ENCODE measurements at regions not wholly inside any gene's neighbourhood (a gene's known extent, or its start where the extent isn't known, plus 50 kb on each side); places are given as distances from the start of the nearest gene placed in this dataset.

DNA sequence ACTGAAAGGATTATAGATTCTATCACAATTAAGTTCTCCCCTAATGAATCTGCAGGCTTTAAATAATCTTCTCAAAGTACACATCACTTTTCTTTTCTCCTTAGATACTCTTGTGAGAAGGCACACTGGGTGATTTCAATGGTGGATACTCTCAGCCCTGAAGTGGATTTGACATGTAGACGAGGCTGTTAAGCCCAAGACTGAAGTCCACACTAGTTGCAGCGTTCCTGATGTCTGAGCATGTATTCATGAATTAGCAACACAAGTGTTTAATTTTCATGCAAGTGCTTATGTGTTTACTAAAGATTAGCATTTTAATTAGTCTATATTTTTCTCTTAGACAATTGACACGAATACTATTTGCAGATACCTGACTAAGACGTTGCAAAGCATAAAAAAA is 218.9 kb downstream of the TMEM161B start:
- CTCF ChIA-PET = interaction anchor here (1.1 kb wide), 1 partner anchor 642 kb away, joined by 3 read pairs; no protein-coding TSS in a partner anchor
- no peak for DNase-seq (ENCODE audit: extremely low spot score)
- POLR2A ChIA-PET = no interaction called here
- TF ChIP-seq, protein P1, sequence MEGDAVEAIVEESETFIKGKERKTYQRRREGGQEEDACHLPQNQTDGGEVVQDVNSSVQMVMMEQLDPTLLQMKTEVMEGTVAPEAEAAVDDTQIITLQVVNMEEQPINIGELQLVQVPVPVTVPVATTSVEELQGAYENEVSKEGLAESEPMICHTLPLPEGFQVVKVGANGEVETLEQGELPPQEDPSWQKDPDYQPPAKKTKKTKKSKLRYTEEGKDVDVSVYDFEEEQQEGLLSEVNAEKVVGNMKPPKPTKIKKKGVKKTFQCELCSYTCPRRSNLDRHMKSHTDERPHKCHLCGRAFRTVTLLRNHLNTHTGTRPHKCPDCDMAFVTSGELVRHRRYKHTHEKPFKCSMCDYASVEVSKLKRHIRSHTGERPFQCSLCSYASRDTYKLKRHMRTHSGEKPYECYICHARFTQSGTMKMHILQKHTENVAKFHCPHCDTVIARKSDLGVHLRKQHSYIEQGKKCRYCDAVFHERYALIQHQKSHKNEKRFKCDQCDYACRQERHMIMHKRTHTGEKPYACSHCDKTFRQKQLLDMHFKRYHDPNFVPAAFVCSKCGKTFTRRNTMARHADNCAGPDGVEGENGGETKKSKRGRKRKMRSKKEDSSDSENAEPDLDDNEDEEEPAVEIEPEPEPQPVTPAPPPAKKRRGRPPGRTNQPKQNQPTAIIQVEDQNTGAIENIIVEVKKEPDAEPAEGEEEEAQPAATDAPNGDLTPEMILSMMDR (IDR thresholded peaks at IDR 0.05; ENCODE audit: control extremely low read depth, extremely low read depth, low read depth, missing control alignments) = no peak

DNA sequence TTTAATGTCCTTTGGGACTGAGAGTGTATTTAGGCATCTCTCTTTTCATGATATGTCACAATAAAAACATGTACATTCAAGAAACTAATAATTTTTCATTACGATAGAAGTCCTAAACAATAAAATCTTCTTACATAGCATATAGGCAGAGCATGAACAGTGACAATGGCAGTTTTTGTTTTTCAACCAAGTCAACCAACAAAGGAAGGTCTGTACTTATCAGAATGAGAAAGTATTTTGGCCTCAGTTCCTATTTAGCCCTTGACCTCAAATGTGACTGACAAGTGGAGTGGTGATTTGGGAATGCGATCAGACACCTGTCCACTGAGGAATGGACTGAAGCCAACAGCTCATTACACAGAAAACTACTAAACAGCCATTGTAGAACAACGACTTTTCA is 219.5 kb downstream of the TMEM161B start:
- TF ChIP-seq, protein P1 (IDR thresholded peaks at IDR 0.05; ENCODE audit: control extremely low read depth, extremely low read depth, low read depth, missing control alignments) = no peak
- CTCF ChIA-PET = interaction anchor here (1.1 kb wide), 1 partner anchor 642 kb away, joined by 3 read pairs; no protein-coding TSS in a partner anchor
- no peak for DNase-seq (ENCODE audit: extremely low spot score)
- POLR2A ChIA-PET = no interaction called here

GRCh38 chr5:88045931-88046461 is 222.6 kb downstream of the TMEM161B start:
- ChIA-PET CTCF (no interaction called here), POLR2A (no interaction called here)
- DNase-seq (ENCODE audit: extremely low spot score) = no peak
- TF ChIP-seq, protein P1 (IDR thresholded peaks at IDR 0.05; ENCODE audit: control extremely low read depth, extremely low read depth, low read depth, missing control alignments) = no peak

- TF ChIP-seq, protein P1 (IDR thresholded peaks at IDR 0.05; ENCODE audit: control extremely low read depth, extremely low read depth, low read depth, missing control alignments) = no peak
- ChIA-PET CTCF (no interaction called here), POLR2A (no interaction called here)
- DNase-seq (ENCODE audit: extremely low spot score) = no peak
Observed at GRCh38 chr5:88045165-88045564, 223.5 kb downstream of the TMEM161B start.

DNA sequence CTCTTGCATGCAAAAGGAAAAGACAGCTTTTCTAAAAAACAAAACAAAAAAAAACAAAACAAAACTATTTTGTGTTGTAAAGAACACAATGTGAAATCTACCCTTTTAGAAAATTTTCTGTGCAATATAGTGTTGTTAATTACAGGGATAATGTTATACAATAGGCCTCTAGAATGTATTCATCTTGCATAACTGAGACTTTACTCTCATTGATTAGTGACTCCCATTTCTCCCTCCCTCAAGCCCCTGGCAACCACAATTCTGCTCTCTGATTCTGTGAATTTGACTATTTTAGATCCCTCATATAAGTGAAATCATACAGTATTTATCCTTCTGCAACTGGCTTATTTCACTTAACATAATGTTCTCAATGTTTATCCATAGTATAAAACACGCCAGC is 234.1 kb downstream of the TMEM161B start:
- TF ChIP-seq, protein P1 (IDR thresholded peaks at IDR 0.05; ENCODE audit: control extremely low read depth, extremely low read depth, low read depth, missing control alignments) = no peak
- POLR2A ChIA-PET = no interaction called here
- CTCF ChIA-PET = no interaction called here
- DNase-seq (ENCODE audit: extremely low spot score) = no peak

DNA sequence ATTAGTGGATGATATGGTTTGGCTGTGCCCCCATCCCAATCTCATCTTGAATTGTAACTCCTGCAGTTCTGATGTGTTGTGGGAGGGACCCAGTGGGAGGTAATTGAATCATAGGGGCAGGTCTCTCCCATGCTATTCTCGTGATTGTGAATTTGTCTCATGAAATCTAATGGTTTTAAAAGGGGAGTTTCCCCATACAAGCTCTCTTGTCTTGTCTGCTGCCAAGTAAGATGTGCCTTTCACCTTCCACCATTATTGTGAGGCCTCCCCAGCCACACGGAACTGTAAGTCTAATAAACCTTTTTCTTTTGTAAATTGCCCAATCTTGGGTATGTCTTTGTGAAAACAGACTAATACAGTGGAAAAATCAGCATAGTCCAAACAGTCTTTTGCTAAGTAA is 235.5 kb downstream of the TMEM161B start:
- POLR2A ChIA-PET = no interaction called here
- no peak for DNase-seq (ENCODE audit: extremely low spot score)
- TF ChIP-seq, protein P1 (IDR thresholded peaks at IDR 0.05; ENCODE audit: control extremely low read depth, extremely low read depth, low read depth, missing control alignments) = no peak
- CTCF ChIA-PET = no interaction called here

DNA sequence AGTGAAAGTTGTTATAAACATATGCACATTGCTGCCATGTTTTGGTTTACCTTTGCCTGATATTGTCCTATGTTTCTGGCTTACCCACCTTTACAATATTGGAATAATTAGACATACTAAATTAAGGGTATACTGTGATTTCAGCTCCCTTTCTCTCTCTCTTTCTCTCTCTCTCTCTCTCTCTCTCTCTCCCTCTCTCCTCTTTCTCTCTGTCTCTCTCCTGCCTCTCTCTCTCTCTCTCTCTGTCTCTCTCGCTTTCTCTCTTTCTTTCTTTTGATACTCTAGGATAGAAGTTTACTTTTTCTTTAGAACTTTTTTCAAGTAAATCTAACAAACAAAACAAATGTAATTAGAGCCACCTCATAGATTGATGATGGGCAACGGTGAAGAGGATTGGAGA is 239.6 kb downstream of the TMEM161B start:
- TF ChIP-seq, protein P1 (IDR thresholded peaks at IDR 0.05; ENCODE audit: control extremely low read depth, extremely low read depth, low read depth, missing control alignments) = no peak

More for the DNA sequence above, 239.6 kb downstream of the TMEM161B start:
- DNase-seq (ENCODE audit: extremely low spot score) = no peak
- ChIA-PET CTCF (no interaction called here), POLR2A (no interaction called here)

All from GM10248 (cell line).